ENCODE measurements at regions not wholly inside any gene's neighbourhood (a gene's known extent, or its start where the extent isn't known, plus 50 kb on each side); places are given as distances from the start of the nearest gene placed in this dataset.

DNA sequence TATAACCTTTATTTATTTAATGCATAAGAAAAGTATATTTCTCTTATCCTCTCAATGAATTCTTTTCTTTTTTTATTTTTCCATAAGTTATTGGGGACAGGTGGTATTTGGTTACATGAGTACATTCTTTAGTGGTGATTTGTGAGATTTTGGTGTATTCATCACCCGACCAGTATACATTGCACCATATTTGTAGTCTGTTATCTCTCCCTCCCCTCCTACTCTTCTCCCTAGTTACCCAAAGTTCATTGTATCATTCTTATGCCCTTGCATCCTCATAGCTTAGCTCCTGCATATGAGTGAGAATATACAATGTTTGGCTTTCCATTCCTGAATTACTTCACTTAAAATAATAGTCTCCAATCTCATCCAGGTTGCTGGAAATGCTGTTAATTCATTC lies 1900.0 kb upstream of the SEL1L start:
- Histone ChIP-seq H3K79me2 (no peaks in the 10 kb centered on the region), H3K4me1 (ENCODE audit: insufficient read depth) (no peaks in the 10 kb centered on the region), H3K27me3 (no peaks in the 10 kb centered on the region), H4K20me1 (ENCODE audit: insufficient read depth, poor library complexity, severe bottlenecking) (no peaks in the 10 kb centered on the region), H3K4me3 (no peak overlapping the region), H3K9me2 (replicated peaks; ENCODE audit: insufficient read depth) (no peaks in the 10 kb centered on the region), H3K9me3 (ENCODE audit: low read depth) (no peaks in the 10 kb centered on the region), H2AFZ (no peak overlapping the region), H3K36me3 (replicated peaks; ENCODE audit: insufficient read depth, low read depth) (no peaks in the 10 kb centered on the region), H3K4me2 (no peak overlapping the region), H3K27ac (no peak overlapping the region)
- DNase-seq (ENCODE audit: low spot score): no peak
- WGBS (ENCODE audit: low lambda C conversion rate, missing lambda C conversion rate): 88% methylated on average over 1 of the region's 1 CpG
- TF ChIP-seq, protein P1, sequence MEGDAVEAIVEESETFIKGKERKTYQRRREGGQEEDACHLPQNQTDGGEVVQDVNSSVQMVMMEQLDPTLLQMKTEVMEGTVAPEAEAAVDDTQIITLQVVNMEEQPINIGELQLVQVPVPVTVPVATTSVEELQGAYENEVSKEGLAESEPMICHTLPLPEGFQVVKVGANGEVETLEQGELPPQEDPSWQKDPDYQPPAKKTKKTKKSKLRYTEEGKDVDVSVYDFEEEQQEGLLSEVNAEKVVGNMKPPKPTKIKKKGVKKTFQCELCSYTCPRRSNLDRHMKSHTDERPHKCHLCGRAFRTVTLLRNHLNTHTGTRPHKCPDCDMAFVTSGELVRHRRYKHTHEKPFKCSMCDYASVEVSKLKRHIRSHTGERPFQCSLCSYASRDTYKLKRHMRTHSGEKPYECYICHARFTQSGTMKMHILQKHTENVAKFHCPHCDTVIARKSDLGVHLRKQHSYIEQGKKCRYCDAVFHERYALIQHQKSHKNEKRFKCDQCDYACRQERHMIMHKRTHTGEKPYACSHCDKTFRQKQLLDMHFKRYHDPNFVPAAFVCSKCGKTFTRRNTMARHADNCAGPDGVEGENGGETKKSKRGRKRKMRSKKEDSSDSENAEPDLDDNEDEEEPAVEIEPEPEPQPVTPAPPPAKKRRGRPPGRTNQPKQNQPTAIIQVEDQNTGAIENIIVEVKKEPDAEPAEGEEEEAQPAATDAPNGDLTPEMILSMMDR (IDR thresholded peaks at IDR 0.05; ENCODE audit: poor library complexity): no peak

GRCh38 chr14:83441801-83442200 lies 1908.1 kb upstream of the SEL1L start:
- H3K4me1 ChIP-seq (ENCODE audit: insufficient read depth): no peaks in the 10 kb centered on the region
- no peak for DNase-seq (ENCODE audit: low spot score)
- no peak overlapping the region for H3K4me2 ChIP-seq
- WGBS (ENCODE audit: low lambda C conversion rate, missing lambda C conversion rate): 81% methylated on average over 2 of the region's 2 CpGs
- H3K9me2 ChIP-seq (replicated peaks; ENCODE audit: insufficient read depth): no peaks in the 10 kb centered on the region
- no peaks in the 10 kb centered on the region for H4K20me1 ChIP-seq (ENCODE audit: insufficient read depth, poor library complexity, severe bottlenecking)
- no peak overlapping the region for H3K27ac ChIP-seq
- no peaks in the 10 kb centered on the region for H3K27me3 ChIP-seq
- no peaks in the 10 kb centered on the region for H3K36me3 ChIP-seq (replicated peaks; ENCODE audit: insufficient read depth, low read depth)
- H3K4me3 ChIP-seq: no peak overlapping the region
- no peak overlapping the region for H2AFZ ChIP-seq
- TF ChIP-seq EZH2 (IDR thresholded peaks at IDR 0.05; ENCODE audit: borderline replicate concordance): no peak
- TF ChIP-seq, protein P1 (IDR thresholded peaks at IDR 0.05; ENCODE audit: poor library complexity): no peak
- no peak for TF ChIP-seq EZH2phosphoT487 (IDR thresholded peaks at IDR 0.05; ENCODE audit: low read depth, severe bottlenecking, unreplicated experiment)
- no peaks in the 10 kb centered on the region for H3K9me3 ChIP-seq (ENCODE audit: low read depth)
- no peaks in the 10 kb centered on the region for H3K79me2 ChIP-seq

- H3K27me3 ChIP-seq: no peaks in the 10 kb centered on the region
- 96% methylated on average over 3 of the region's 3 CpGs for WGBS (ENCODE audit: low lambda C conversion rate, missing lambda C conversion rate)
- H2AFZ ChIP-seq: no peak overlapping the region
- no peak for DNase-seq (ENCODE audit: low spot score)
- H3K9me3 ChIP-seq (ENCODE audit: low read depth): no peaks in the 10 kb centered on the region
- no peaks in the 10 kb centered on the region for H3K9me2 ChIP-seq (replicated peaks; ENCODE audit: insufficient read depth)
- no peaks in the 10 kb centered on the region for H3K79me2 ChIP-seq
- no peaks in the 10 kb centered on the region for H4K20me1 ChIP-seq (ENCODE audit: insufficient read depth, poor library complexity, severe bottlenecking)
- H3K4me3 ChIP-seq: no peak overlapping the region
- no peak overlapping the region for H3K4me2 ChIP-seq
- H3K4me1 ChIP-seq (ENCODE audit: insufficient read depth): no peaks in the 10 kb centered on the region
- no peak overlapping the region for H3K27ac ChIP-seq
- TF ChIP-seq, protein P1 (IDR thresholded peaks at IDR 0.05; ENCODE audit: poor library complexity): no peak
- TF ChIP-seq EZH2 (IDR thresholded peaks at IDR 0.05; ENCODE audit: borderline replicate concordance) (no peak), EZH2phosphoT487 (IDR thresholded peaks at IDR 0.05; ENCODE audit: low read depth, severe bottlenecking, unreplicated experiment) (no peak)
- H3K36me3 ChIP-seq (replicated peaks; ENCODE audit: insufficient read depth, low read depth): no peaks in the 10 kb centered on the region
Observed at GRCh38 chr14:83455561-83455960, 1921.9 kb upstream of the SEL1L start.

GRCh38 chr14:83461521-83461920 lies 1927.9 kb upstream of the SEL1L start:
- H3K36me3 ChIP-seq (replicated peaks; ENCODE audit: insufficient read depth, low read depth): no peaks in the 10 kb centered on the region
- no peak overlapping the region for H3K27ac ChIP-seq
- no peaks in the 10 kb centered on the region for H3K4me1 ChIP-seq (ENCODE audit: insufficient read depth)
- no peaks in the 10 kb centered on the region for H3K9me2 ChIP-seq (replicated peaks; ENCODE audit: insufficient read depth)
- no peak overlapping the region for H2AFZ ChIP-seq
- no peaks in the 10 kb centered on the region for H3K79me2 ChIP-seq
- no peaks in the 10 kb centered on the region for H3K27me3 ChIP-seq
- no peaks in the 10 kb centered on the region for H4K20me1 ChIP-seq (ENCODE audit: insufficient read depth, poor library complexity, severe bottlenecking)
- no peak for DNase-seq (ENCODE audit: low spot score)
- no peak overlapping the region for H3K4me2 ChIP-seq
- H3K9me3 ChIP-seq (ENCODE audit: low read depth): no peaks in the 10 kb centered on the region
- 80% methylated on average over 4 of the region's 4 CpGs for WGBS (ENCODE audit: low lambda C conversion rate, missing lambda C conversion rate)
- no peak overlapping the region for H3K4me3 ChIP-seq
- TF ChIP-seq EZH2phosphoT487 (IDR thresholded peaks at IDR 0.05; ENCODE audit: low read depth, severe bottlenecking, unreplicated experiment) (no peak), EZH2 (IDR thresholded peaks at IDR 0.05; ENCODE audit: borderline replicate concordance) (no peak)
- TF ChIP-seq, protein P1 (IDR thresholded peaks at IDR 0.05; ENCODE audit: poor library complexity): no peak
